ENCODE measurements at regions not wholly inside any gene's neighbourhood (a gene's known extent, or its start where the extent isn't known, plus 50 kb on each side); places are given as distances from the start of the nearest gene placed in this dataset.
"Not testable (repeated sequence)": the region's sequence is repeated elsewhere in the genome, so short reads cannot be mapped to it uniquely, and the experiment has no call there.

- intact Hi-C loops (cut with micrococcal nuclease), result no loop called here
- no peaks in the 10 kb centered on the region for H3K4me1 Mint-ChIP-seq
- TF ChIP-seq, protein P1, sequence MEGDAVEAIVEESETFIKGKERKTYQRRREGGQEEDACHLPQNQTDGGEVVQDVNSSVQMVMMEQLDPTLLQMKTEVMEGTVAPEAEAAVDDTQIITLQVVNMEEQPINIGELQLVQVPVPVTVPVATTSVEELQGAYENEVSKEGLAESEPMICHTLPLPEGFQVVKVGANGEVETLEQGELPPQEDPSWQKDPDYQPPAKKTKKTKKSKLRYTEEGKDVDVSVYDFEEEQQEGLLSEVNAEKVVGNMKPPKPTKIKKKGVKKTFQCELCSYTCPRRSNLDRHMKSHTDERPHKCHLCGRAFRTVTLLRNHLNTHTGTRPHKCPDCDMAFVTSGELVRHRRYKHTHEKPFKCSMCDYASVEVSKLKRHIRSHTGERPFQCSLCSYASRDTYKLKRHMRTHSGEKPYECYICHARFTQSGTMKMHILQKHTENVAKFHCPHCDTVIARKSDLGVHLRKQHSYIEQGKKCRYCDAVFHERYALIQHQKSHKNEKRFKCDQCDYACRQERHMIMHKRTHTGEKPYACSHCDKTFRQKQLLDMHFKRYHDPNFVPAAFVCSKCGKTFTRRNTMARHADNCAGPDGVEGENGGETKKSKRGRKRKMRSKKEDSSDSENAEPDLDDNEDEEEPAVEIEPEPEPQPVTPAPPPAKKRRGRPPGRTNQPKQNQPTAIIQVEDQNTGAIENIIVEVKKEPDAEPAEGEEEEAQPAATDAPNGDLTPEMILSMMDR (IDR thresholded peaks at IDR 0.05), result no peak
- ChIA-PET POLR2A (no interaction called here), CTCF (no interaction called here)
- no peak overlapping the region for H3K4me3 Mint-ChIP-seq
- no peaks in the 10 kb centered on the region for H3K36me3 Mint-ChIP-seq (ENCODE audit: low read depth)
- no peaks in the 10 kb centered on the region for H3K9me3 Mint-ChIP-seq
- no peak for DNase-seq
- H3K27me3 Mint-ChIP-seq, result peaks cover 13% of the 10 kb centered on the region
- ATAC-seq (ENCODE audit: low read depth), result no peak
- no peak overlapping the region for H3K27ac Mint-ChIP-seq
Observed at GRCh38 chr9:21533597-21533996, 51.5 kb upstream of the IFNE start.

DNA sequence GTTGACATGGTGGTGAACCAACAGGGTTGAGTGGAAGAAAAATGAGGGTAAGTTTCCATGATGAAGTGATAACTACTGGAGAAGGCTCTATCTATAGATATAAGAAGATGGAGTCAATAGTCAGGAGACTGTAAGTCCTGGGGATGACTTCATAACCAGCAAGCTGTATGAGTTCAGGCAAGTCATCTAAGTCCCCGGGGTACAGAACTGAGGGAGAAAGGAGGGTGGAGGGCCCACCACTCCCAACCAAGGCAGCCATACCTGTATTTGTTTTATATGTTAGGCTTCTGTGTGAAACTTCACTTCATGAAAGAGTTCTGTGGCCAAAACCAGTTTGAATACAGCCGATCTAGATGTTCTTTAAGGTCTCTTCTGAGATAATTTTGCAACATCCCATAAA lies 53.3 kb upstream of the IFNE start:
- no peak overlapping the region for H3K27ac Mint-ChIP-seq
- intact Hi-C loops (cut with micrococcal nuclease), result no loop called here
- H3K4me1 Mint-ChIP-seq, result no peaks in the 10 kb centered on the region
- H3K27me3 Mint-ChIP-seq, result peaks cover 11% of the 10 kb centered on the region
- ChIA-PET POLR2A (no interaction called here), CTCF (no interaction called here)
- H3K9me3 Mint-ChIP-seq, result no peaks in the 10 kb centered on the region
- DNase-seq, result no peak
- no peaks in the 10 kb centered on the region for H3K36me3 Mint-ChIP-seq (ENCODE audit: low read depth)
- ATAC-seq (ENCODE audit: low read depth), result no peak
- TF ChIP-seq, protein P1 (IDR thresholded peaks at IDR 0.05), result no peak
- no peak overlapping the region for H3K4me3 Mint-ChIP-seq

- no peaks in the 10 kb centered on the region for H3K9me3 Mint-ChIP-seq
- CTCF ChIA-PET, result no interaction called here
- no peak for ATAC-seq (ENCODE audit: low read depth)
- H3K4me3 Mint-ChIP-seq, result no peak overlapping the region
- no peaks in the 10 kb centered on the region for H3K4me1 Mint-ChIP-seq
- TF ChIP-seq, protein P1 (IDR thresholded peaks at IDR 0.05), result no peak
- no peak for DNase-seq
- H3K27me3 Mint-ChIP-seq, result no peaks in the 10 kb centered on the region
- POLR2A ChIA-PET, result no interaction called here
- H3K27ac Mint-ChIP-seq, result no peak overlapping the region
- intact Hi-C loops (cut with micrococcal nuclease), result no loop called here
- H3K36me3 Mint-ChIP-seq (ENCODE audit: low read depth), result no peaks in the 10 kb centered on the region
Observed at GRCh38 chr9:21542787-21543186, 60.7 kb upstream of the IFNE start.

- H3K36me3 Mint-ChIP-seq (ENCODE audit: low read depth), result no peaks in the 10 kb centered on the region
- no peak overlapping the region for H3K4me3 Mint-ChIP-seq
- intact Hi-C loops (cut with micrococcal nuclease), result no loop called here
- DNase-seq (no peak), ATAC-seq (ENCODE audit: low read depth) (no peak)
- H3K4me1 Mint-ChIP-seq, result no peaks in the 10 kb centered on the region
- H3K9me3 Mint-ChIP-seq, result no peaks in the 10 kb centered on the region
- TF ChIP-seq, protein P1 (IDR thresholded peaks at IDR 0.05), result no peak
- no peaks in the 10 kb centered on the region for H3K27me3 Mint-ChIP-seq
- H3K27ac Mint-ChIP-seq, result no peak overlapping the region
- ChIA-PET CTCF (no interaction called here), POLR2A (no interaction called here)
Observed at GRCh38 chr9:21543187-21543586, 61.1 kb upstream of the IFNE start.

GRCh38 chr9:21543816-21544215 lies 61.7 kb upstream of the IFNE start:
- CTCF ChIA-PET; DNase-seq; H3K27ac Mint-ChIP-seq; H3K4me3 Mint-ChIP-seq; ATAC-seq (ENCODE audit: low read depth); H3K4me1 Mint-ChIP-seq; H3K36me3 Mint-ChIP-seq (ENCODE audit: low read depth); POLR2A ChIA-PET; intact Hi-C loops (cut with micrococcal nuclease); H3K27me3 Mint-ChIP-seq; H3K9me3 Mint-ChIP-seq: not testable (repeated sequence)

- H3K4me3 Mint-ChIP-seq, result no peak overlapping the region
- no peaks in the 10 kb centered on the region for H3K9me3 Mint-ChIP-seq
- ATAC-seq (ENCODE audit: low read depth), result no peak
- no peaks in the 10 kb centered on the region for H3K27me3 Mint-ChIP-seq
- intact Hi-C loops (cut with micrococcal nuclease), result no loop called here
- ChIA-PET CTCF (no interaction called here), POLR2A (no interaction called here)
- no peak for DNase-seq
- H3K27ac Mint-ChIP-seq, result no peak overlapping the region
- no peaks in the 10 kb centered on the region for H3K36me3 Mint-ChIP-seq (ENCODE audit: low read depth)
- no peaks in the 10 kb centered on the region for H3K4me1 Mint-ChIP-seq
- TF ChIP-seq, protein P1 (IDR thresholded peaks at IDR 0.05), result no peak
Observed at GRCh38 chr9:21546949-21547348, 64.8 kb upstream of the IFNE start.
